H7 (cell line): ENCODE measurements at regions not wholly inside any gene's neighbourhood (a gene's known extent, or its start where the extent isn't known, plus 50 kb on each side); places are given as distances from the start of the nearest gene placed in this dataset.

Source experiments
- DNase-seq: peaks from one replicate; pipeline ENCODE4 v3.0.0; 2012
- H3K27me3 ChIP-seq: 2 replicates; pipeline ENCODE4 v1.6.0; 2011; ENCODE audit warnings: mild to moderate bottlenecking, low read length; ENCODE audit not compliant: control insufficient read depth, insufficient read depth
- H3K36me3 ChIP-seq: replicated peaks from 2 replicates; pipeline ENCODE4 v1.5.1; 2011; ENCODE audit warnings: low read length; ENCODE audit not compliant: control insufficient read depth, insufficient read depth
- H3K4me3 ChIP-seq: 2 replicates; pipeline ENCODE4 v1.5.1; 2011; ENCODE audit warnings: low read depth, mild to moderate bottlenecking, control low read depth, low read length, moderate library complexity; ENCODE audit not compliant: insufficient read depth

DNA sequence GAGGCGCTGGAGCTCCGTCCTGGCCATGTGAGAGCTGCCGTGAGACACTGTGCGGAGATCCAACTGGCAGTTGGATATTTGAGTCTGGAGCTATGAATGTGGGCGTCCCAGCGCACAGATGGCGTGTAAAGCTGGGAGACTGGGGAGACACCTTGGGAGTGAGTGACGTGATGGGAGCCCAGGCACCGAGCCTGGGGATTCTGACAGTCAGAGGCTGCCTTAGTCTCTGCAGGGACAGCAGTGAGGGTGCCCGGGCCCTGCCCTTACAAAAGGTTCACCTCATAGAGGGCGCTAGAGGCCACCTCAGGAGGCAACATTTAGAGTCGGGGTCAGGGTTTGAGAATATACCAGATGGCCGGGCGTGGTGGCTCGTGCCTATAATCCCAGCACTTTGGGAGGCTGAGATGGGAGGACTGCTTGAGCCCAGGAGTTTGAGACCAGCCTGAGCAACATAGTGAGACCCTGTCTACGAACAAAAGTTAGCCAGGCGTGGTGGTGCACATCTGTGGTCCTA is 194.1 kb upstream of the GSE1 start:
- H3K36me3 ChIP-seq: no peaks in the 10 kb centered on the region
- H3K27me3 ChIP-seq: no peaks in the 10 kb centered on the region
- no peak overlapping the region for H3K4me3 ChIP-seq
- peak; percentile 71 for DNase-seq

DNA sequence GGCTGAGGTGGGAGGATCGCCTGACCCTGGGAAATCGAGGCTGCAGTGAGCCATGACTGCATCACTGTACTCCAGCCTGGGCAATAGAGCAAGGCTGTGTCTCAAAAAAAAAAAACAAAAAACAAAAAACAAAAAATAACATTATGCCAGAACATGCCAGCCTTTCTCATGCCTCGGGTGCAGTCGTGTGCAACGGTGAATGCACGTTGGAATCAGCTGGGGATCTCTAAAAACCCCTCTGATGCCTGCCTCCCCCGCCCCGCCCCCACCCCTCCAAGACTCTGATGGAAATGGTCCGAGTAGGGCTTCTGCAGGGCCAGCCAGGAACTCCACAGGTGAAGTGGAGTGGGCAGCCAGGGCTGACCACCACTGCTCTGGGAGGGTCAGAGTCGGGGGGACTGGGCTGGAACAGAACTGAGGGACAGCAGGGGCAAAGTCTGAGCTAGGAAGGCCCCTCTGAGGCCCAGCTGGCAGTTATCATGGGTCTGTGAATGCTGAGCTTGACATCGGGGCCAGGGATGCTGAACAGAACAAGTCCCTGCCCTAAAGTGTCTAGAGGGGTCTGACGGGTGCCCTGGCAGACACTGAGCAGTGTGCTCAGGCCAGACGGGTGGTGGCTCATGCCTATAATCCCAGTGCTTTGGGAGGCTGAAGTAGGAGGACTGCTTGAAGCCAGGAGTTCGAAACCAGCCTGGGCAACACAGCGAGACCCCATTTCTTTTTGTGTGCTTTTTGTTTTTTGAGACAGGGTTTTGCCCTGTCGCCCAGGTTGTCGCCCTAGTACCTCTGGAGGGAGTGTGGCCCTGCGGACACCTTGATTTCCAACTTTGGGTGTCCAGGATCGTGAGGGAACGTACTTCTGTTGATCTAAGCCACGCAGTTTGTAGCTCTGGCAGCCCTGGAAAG is 193.4 kb upstream of the GSE1 start:
- no peak for DNase-seq
- no peak overlapping the region for H3K4me3 ChIP-seq
- H3K36me3 ChIP-seq: no peaks in the 10 kb centered on the region
- no peaks in the 10 kb centered on the region for H3K27me3 ChIP-seq

GRCh38 chr16:85420501-85421337 is 192.4 kb upstream of the GSE1 start:
- Histone ChIP-seq H3K36me3 (no peaks in the 10 kb centered on the region), H3K27me3 (no peaks in the 10 kb centered on the region), H3K4me3 (no peak overlapping the region)
- DNase-seq: peak; percentile 97

GRCh38 chr16:85421338-85422195 is 191.6 kb upstream of the GSE1 start:
- Histone ChIP-seq H3K36me3 (no peaks in the 10 kb centered on the region), H3K27me3 (no peaks in the 10 kb centered on the region), H3K4me3 (no peak overlapping the region)
- DNase-seq: peak; percentile 73

DNA sequence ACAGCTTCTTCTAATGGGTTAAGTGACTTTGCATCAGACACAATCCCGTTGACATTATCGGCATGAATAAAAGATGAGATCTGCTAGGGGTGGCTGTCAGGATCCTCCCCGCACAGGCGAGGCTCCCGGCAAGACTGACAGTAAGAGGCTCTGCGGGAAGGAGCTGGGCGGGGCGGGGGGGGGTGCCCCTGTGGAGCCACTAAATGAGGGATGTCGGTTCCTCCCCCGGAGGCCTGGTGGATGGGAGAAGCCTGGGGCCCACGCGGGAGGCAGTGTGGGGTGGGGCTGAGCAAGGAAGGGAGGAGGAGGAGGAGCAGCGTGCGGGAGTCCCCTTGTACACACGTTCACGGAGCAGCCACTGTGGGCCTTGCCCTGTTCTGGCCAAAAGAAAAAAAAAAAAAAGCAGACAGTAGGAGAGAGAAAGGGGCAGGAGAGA is 190.9 kb upstream of the GSE1 start:
- Histone ChIP-seq H3K36me3 (no peaks in the 10 kb centered on the region), H3K4me3 (no peak overlapping the region), H3K27me3 (no peaks in the 10 kb centered on the region)
- DNase-seq: peak; percentile 83

- peak; percentile 83 for DNase-seq
- Histone ChIP-seq H3K4me3 (no peak overlapping the region), H3K27me3 (no peaks in the 10 kb centered on the region), H3K36me3 (no peaks in the 10 kb centered on the region)
Observed at GRCh38 chr16:85422632-85423550, 190.2 kb upstream of the GSE1 start.

GRCh38 chr16:85423631-85424030 is 189.5 kb upstream of the GSE1 start:
- H3K36me3 ChIP-seq: no peaks in the 10 kb centered on the region

GRCh38 chr16:85424260-85425073 is 188.7 kb upstream of the GSE1 start:
- Histone ChIP-seq H3K4me3 (no peak overlapping the region), H3K27me3 (no peaks in the 10 kb centered on the region), H3K36me3 (no peaks in the 10 kb centered on the region)
- DNase-seq: no peak

More at GRCh38 chr16:85423631-85424030, 189.5 kb upstream of the GSE1 start:
- H3K27me3 ChIP-seq: no peaks in the 10 kb centered on the region
- no peak for DNase-seq
- no peak overlapping the region for H3K4me3 ChIP-seq

- no peaks in the 10 kb centered on the region for H3K27me3 ChIP-seq
- H3K36me3 ChIP-seq: no peaks in the 10 kb centered on the region
- H3K4me3 ChIP-seq: no peak overlapping the region
- no peak for DNase-seq
Observed at GRCh38 chr16:85425074-85425662, 188.0 kb upstream of the GSE1 start.

GRCh38 chr16:85426806-85427205 is 186.3 kb upstream of the GSE1 start:
- Histone ChIP-seq H3K4me3 (no peak overlapping the region), H3K36me3 (no peaks in the 10 kb centered on the region), H3K27me3 (no peaks in the 10 kb centered on the region)
- DNase-seq: no peak

- no peaks in the 10 kb centered on the region for H3K36me3 ChIP-seq
- DNase-seq: peak; percentile 88
- no peaks in the 10 kb centered on the region for H3K27me3 ChIP-seq
- H3K4me3 ChIP-seq: no peak overlapping the region
Observed at GRCh38 chr16:85428168-85428898, 184.8 kb upstream of the GSE1 start.
